Neural cell (in vitro differentiated cells): ENCODE measurements at regions not wholly inside any gene's neighbourhood (a gene's known extent, or its start where the extent isn't known, plus 50 kb on each side); places are given as distances from the start of the nearest gene placed in this dataset.

ENCODE experiments used
- CTCF ChIP-seq: fragments of 450-650 bp; IDR thresholded peaks from 2 replicates; pipeline ENCODE4 v1.5.1; 2014; ENCODE audit warnings: antibody characterized with exemption, mild to moderate bottlenecking, moderate library complexity; ENCODE audit not compliant: poor library complexity, severe bottlenecking
- EZH2 ChIP-seq: fragments of 200-600, 300-800 bp; shearing (Covaris generic), sonication (generic); IDR thresholded peaks from 2 replicates; pipeline ENCODE4 v1.6.1; 2014; ENCODE audit warnings: antibody characterized with exemption, low read length, borderline replicate concordance, mild to moderate bottlenecking; ENCODE audit not compliant: insufficient read depth, poor library complexity, severe bottlenecking

GRCh38 chr7:96410126-96410839 lies 88.4 kb upstream of the SLC25A13 start:
- TF ChIP-seq CTCF: no peak
- no peak for TF ChIP-seq EZH2
